Astrocyte (in vitro differentiated cells and primary cell): ENCODE measurements at regions not wholly inside any gene's neighbourhood (a gene's known extent, or its start where the extent isn't known, plus 50 kb on each side); places are given as distances from the start of the nearest gene placed in this dataset.
A peak's percentile ranks its signal among the peaks of the same experiment; 100 is the strongest.

Experiments used
- DNase-seq: peaks from one replicate; pipeline ENCODE4 v3.0.0-alpha.2; 2010; ENCODE audit warnings: low read depth
- FAIRE-seq: peaks from 2 replicates; lab custom pipeline; 2011; peaks lifted over from hg19 to GRCh38; lab: Jason Lieb, UNC
- H2AFZ ChIP-seq: 2 replicates; pipeline ENCODE4 v1.6.0; 2012; ENCODE audit warnings: low read depth, low read length, inconsistent platforms
- H3K27ac ChIP-seq: 2 replicates; pipeline ENCODE4 v1.5.1; 2011; ENCODE audit warnings: low read depth, low read length, inconsistent platforms
- H3K27me3 ChIP-seq: 2 replicates; pipeline ENCODE4 v1.6.0; 2011; ENCODE audit warnings: low read length, inconsistent platforms; ENCODE audit not compliant: insufficient read depth
- H3K36me3 ChIP-seq: 2 replicates; pipeline ENCODE4 v1.5.1; 2011; ENCODE audit warnings: low read length, inconsistent platforms; ENCODE audit not compliant: insufficient read depth
- H3K4me1 ChIP-seq: 2 replicates; pipeline ENCODE4 v1.5.1; 2011; ENCODE audit warnings: low read length, inconsistent platforms; ENCODE audit not compliant: insufficient read depth
- H3K4me2 ChIP-seq: 2 replicates; pipeline ENCODE4 v1.6.0; 2012; ENCODE audit warnings: low read length, inconsistent platforms
- H3K4me3 ChIP-seq: 2 replicates; pipeline ENCODE4 v1.5.1; 2011; ENCODE audit warnings: low read depth, mild to moderate bottlenecking, low read length, inconsistent platforms; ENCODE audit not compliant: insufficient read depth
- H3K79me2 ChIP-seq: 2 replicates; pipeline ENCODE4 v1.6.0; 2012; ENCODE audit warnings: mild to moderate bottlenecking, low read length, inconsistent platforms; ENCODE audit not compliant: insufficient read depth
- H3K9ac ChIP-seq: 2 replicates; pipeline ENCODE4 v1.6.0; 2012; ENCODE audit warnings: mild to moderate bottlenecking, low read length, inconsistent platforms
- H3K9me3 ChIP-seq: 2 replicates; pipeline ENCODE4 v1.5.1; 2012; ENCODE audit warnings: low read depth, mild to moderate bottlenecking, low read length, inconsistent platforms; ENCODE audit not compliant: insufficient read depth
- H4K20me1 ChIP-seq: 2 replicates; pipeline ENCODE4 v1.6.0; 2012; ENCODE audit warnings: low read length, inconsistent platforms; ENCODE audit not compliant: insufficient read depth
- H3K27ac Mint-ChIP-seq: one replicate; pipeline ENCODE4 v1.8.0; 2021; ENCODE audit warnings: mild to moderate bottlenecking, mixed read lengths; ENCODE audit not compliant: unreplicated experiment
- H3K27me3 Mint-ChIP-seq: one replicate; pipeline ENCODE4 v1.8.0; 2021; ENCODE audit warnings: low read depth, mixed read lengths; ENCODE audit not compliant: unreplicated experiment
- H3K36me3 Mint-ChIP-seq: one replicate; pipeline ENCODE4 v1.8.0; 2021; ENCODE audit warnings: low read depth, mixed read lengths; ENCODE audit not compliant: unreplicated experiment
- H3K4me1 Mint-ChIP-seq: one replicate; pipeline ENCODE4 v1.8.0; 2021; ENCODE audit warnings: low read depth, mixed read lengths; ENCODE audit not compliant: unreplicated experiment
- H3K4me3 Mint-ChIP-seq: one replicate; pipeline ENCODE4 v1.8.0; 2021; ENCODE audit warnings: mild to moderate bottlenecking, moderate library complexity, mixed read lengths; ENCODE audit not compliant: unreplicated experiment
- H3K9me3 Mint-ChIP-seq: one replicate; pipeline ENCODE4 v1.8.0; 2021; ENCODE audit warnings: mild to moderate bottlenecking, mixed read lengths; ENCODE audit not compliant: unreplicated experiment
- EZH2 ChIP-seq: IDR thresholded peaks from 2 replicates; pipeline ENCODE4 v1.6.1; 2012; ENCODE audit warnings: mild to moderate bottlenecking, low read length, inconsistent platforms; ENCODE audit not compliant: insufficient read depth
- TF ChIP-seq, protein P1 (sequence below): IDR thresholded peaks from 2 replicates; pipeline ENCODE4 v1.5.1; 2011; ENCODE audit warnings: low read depth, mild to moderate bottlenecking, inconsistent platforms, low read length, moderate library complexity; ENCODE audit not compliant: insufficient read depth

DNA sequence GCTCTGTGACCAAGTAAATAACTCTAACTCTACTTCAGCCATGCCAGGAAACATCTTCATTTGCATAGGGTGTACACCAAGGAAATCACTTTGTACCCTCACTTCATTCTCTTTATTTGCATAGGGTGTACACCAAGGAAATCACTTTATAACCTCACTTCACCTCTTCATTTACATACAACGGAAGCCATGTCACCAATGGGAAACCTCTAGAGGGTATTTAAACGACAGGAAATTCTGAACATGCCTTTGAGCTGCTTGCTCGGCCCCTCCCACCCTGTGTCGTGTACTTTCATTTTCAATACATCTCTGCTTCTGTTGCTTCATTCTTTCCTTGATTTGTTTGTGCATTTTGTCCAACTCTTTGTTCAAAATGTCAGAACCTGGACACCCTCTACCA is 848.1 kb upstream of the FRG1 start:
- TF ChIP-seq, protein P1, sequence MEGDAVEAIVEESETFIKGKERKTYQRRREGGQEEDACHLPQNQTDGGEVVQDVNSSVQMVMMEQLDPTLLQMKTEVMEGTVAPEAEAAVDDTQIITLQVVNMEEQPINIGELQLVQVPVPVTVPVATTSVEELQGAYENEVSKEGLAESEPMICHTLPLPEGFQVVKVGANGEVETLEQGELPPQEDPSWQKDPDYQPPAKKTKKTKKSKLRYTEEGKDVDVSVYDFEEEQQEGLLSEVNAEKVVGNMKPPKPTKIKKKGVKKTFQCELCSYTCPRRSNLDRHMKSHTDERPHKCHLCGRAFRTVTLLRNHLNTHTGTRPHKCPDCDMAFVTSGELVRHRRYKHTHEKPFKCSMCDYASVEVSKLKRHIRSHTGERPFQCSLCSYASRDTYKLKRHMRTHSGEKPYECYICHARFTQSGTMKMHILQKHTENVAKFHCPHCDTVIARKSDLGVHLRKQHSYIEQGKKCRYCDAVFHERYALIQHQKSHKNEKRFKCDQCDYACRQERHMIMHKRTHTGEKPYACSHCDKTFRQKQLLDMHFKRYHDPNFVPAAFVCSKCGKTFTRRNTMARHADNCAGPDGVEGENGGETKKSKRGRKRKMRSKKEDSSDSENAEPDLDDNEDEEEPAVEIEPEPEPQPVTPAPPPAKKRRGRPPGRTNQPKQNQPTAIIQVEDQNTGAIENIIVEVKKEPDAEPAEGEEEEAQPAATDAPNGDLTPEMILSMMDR = no peak
- TF ChIP-seq EZH2 = no peak
- FAIRE-seq = no peak
- Histone ChIP-seq H3K4me1 (no peaks in the 10 kb centered on the region), H3K9me3 (no peaks in the 10 kb centered on the region), H4K20me1 (no peaks in the 10 kb centered on the region), H3K9ac (no peak overlapping the region), H3K4me2 (peak overlapping the region; percentile 20), H3K36me3 (no peaks in the 10 kb centered on the region), H3K27ac (no peak overlapping the region), H3K27me3 (no peaks in the 10 kb centered on the region), H2AFZ (no peak overlapping the region), H3K79me2 (no peaks in the 10 kb centered on the region), H3K4me3 (no peak overlapping the region)
- Mint-ChIP-seq H3K36me3 (no peaks in the 10 kb centered on the region), H3K9me3 (peaks cover 5% of the 10 kb centered on the region), H3K4me1 (no peaks in the 10 kb centered on the region), H3K27me3 (no peaks in the 10 kb centered on the region), H3K27ac (no peak overlapping the region), H3K4me3 (no peak overlapping the region)
- DNase-seq = no peak

DNA sequence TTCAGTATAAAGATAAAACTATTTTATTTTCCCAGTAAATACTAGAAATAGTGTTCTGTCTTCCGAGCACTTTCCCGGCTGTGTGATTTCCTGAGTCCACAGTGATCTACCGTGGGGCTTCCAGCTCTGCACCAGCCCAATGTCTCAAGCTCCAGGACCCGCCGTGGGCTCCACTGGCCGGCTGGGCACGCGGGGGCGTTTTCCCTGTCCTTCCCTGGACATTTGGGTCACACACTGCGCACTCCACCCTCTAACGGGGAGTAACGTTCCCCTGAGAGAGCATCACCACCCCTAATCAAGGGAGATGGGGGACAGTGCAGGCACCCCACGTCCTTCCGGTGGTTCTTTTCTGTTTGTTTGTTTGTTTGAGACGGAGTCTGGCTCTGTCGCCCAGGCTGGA is 844.6 kb upstream of the FRG1 start:
- Histone ChIP-seq H3K79me2 (no peaks in the 10 kb centered on the region), H3K4me1 (no peaks in the 10 kb centered on the region), H3K27ac (no peak overlapping the region), H3K4me3 (no peak overlapping the region), H3K9me3 (no peaks in the 10 kb centered on the region), H4K20me1 (no peaks in the 10 kb centered on the region), H3K4me2 (no peak overlapping the region), H2AFZ (no peak overlapping the region), H3K27me3 (no peaks in the 10 kb centered on the region), H3K9ac (no peak overlapping the region), H3K36me3 (no peaks in the 10 kb centered on the region)
- Mint-ChIP-seq H3K4me1 (no peaks in the 10 kb centered on the region), H3K27ac (no peak overlapping the region), H3K27me3 (no peaks in the 10 kb centered on the region), H3K36me3 (no peaks in the 10 kb centered on the region), H3K9me3 (peaks cover 5% of the 10 kb centered on the region), H3K4me3 (no peak overlapping the region)
- FAIRE-seq (no peak), DNase-seq (no peak)
- TF ChIP-seq, protein P1 = no peak
- TF ChIP-seq EZH2 = no peak

DNA sequence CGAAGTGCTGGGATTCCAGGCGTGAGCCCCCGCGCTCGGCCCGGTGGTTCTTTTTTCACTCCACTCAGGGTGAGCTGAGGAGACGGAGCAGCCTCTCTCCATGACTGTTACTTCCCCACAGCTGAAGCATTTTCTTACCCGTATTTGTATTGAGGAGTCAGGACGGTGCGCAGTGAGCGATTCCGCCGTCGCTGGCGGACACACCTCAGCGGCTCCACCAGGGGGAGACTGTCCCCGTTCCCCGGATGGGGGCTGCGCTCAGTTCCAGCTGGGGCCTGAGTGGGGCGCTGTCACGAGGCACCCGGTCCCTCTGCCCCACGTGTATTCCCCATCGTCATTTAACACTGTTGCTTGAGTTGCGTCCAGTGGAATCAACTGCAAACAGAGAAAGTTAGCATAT is 844.0 kb upstream of the FRG1 start:
- H3K27ac Mint-ChIP-seq = no peak overlapping the region

More for the DNA sequence above, 844.0 kb upstream of the FRG1 start:
- no peaks in the 10 kb centered on the region for H3K27me3 Mint-ChIP-seq
- no peak overlapping the region for H3K27ac ChIP-seq
- no peaks in the 10 kb centered on the region for H3K36me3 Mint-ChIP-seq
- no peak overlapping the region for H3K4me2 ChIP-seq
- H3K4me1 Mint-ChIP-seq = no peaks in the 10 kb centered on the region
- H3K9me3 Mint-ChIP-seq = peaks cover 5% of the 10 kb centered on the region
- H3K9me3 ChIP-seq = no peaks in the 10 kb centered on the region
- H4K20me1 ChIP-seq = no peaks in the 10 kb centered on the region
- H3K4me3 Mint-ChIP-seq = no peak overlapping the region
- no peak overlapping the region for H2AFZ ChIP-seq
- no peaks in the 10 kb centered on the region for H3K27me3 ChIP-seq
- H3K79me2 ChIP-seq = no peaks in the 10 kb centered on the region
- FAIRE-seq (no peak), DNase-seq (no peak)
- no peak overlapping the region for H3K9ac ChIP-seq
- H3K4me3 ChIP-seq = no peak overlapping the region
- H3K4me1 ChIP-seq = no peaks in the 10 kb centered on the region
- no peak for TF ChIP-seq EZH2
- TF ChIP-seq, protein P1 = no peak
- no peaks in the 10 kb centered on the region for H3K36me3 ChIP-seq
